Lower leg skin (tissue), 4 donors: ENCODE measurements at regions not wholly inside any gene's neighbourhood (a gene's known extent, or its start where the extent isn't known, plus 50 kb on each side); places are given as distances from the start of the nearest gene placed in this dataset.

Experiments
- DNase-seq, 2 donors: peaks; one replicate each; pipeline ENCODE4 v3.0.0-alpha.2; 2019; ENCODE audit warnings: low spot score in 2 of 2
- H3K4me3 ChIP-seq: fragments of 200-600 bp; sonication (generic); 2 replicates; pipeline ENCODE4 v1.5.1; 2017; ENCODE audit warnings: mild to moderate bottlenecking, low read depth; ENCODE audit not compliant: poor library complexity, severe bottlenecking
- POLR2A ChIP-seq, 2 donors: fragments of 450-650 bp; IDR thresholded peaks; one replicate each; pipeline ENCODE4 v1.6.1; 2016 to 2017; ENCODE audit warnings: antibody characterized with exemption in 2 of 2, mild to moderate bottlenecking in 1 of 2, moderate library complexity in 1 of 2
- WGBS, 2 donors: methylation state at CpG; one replicate each; pipeline ENCODE4 v1.1.5; 2018; 5-methylcytosine and 5-hydroxymethylcytosine counted together
- intact Hi-C: fragments of 100-400 bp; cut with DNase I; formaldehyde crosslinking; loops from one replicate; pipeline ENCODE4 v1.15.0; 2023; ENCODE audit warnings: low total_unique reads
- TF ChIP-seq, protein P1 (sequence below), 3 donors: fragments of 450-650 bp; IDR thresholded peaks; one replicate each; pipeline ENCODE4 v1.5.1; 2016; ENCODE audit warnings: antibody characterized with exemption in 3 of 3, mild to moderate bottlenecking in 3 of 3, moderate library complexity in 2 of 3

GRCh38 chr1:70906800-70907199, 140.8 kb downstream of the PTGER3 start:
- DNase-seq: no peak
- H3K4me3 ChIP-seq: no peak overlapping the region
- no peak for TF ChIP-seq POLR2A (IDR thresholded peaks at IDR 0.05)
- TF ChIP-seq, protein P1, sequence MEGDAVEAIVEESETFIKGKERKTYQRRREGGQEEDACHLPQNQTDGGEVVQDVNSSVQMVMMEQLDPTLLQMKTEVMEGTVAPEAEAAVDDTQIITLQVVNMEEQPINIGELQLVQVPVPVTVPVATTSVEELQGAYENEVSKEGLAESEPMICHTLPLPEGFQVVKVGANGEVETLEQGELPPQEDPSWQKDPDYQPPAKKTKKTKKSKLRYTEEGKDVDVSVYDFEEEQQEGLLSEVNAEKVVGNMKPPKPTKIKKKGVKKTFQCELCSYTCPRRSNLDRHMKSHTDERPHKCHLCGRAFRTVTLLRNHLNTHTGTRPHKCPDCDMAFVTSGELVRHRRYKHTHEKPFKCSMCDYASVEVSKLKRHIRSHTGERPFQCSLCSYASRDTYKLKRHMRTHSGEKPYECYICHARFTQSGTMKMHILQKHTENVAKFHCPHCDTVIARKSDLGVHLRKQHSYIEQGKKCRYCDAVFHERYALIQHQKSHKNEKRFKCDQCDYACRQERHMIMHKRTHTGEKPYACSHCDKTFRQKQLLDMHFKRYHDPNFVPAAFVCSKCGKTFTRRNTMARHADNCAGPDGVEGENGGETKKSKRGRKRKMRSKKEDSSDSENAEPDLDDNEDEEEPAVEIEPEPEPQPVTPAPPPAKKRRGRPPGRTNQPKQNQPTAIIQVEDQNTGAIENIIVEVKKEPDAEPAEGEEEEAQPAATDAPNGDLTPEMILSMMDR (IDR thresholded peaks at IDR 0.05): no peak
- intact Hi-C loops: no loop called here

DNA sequence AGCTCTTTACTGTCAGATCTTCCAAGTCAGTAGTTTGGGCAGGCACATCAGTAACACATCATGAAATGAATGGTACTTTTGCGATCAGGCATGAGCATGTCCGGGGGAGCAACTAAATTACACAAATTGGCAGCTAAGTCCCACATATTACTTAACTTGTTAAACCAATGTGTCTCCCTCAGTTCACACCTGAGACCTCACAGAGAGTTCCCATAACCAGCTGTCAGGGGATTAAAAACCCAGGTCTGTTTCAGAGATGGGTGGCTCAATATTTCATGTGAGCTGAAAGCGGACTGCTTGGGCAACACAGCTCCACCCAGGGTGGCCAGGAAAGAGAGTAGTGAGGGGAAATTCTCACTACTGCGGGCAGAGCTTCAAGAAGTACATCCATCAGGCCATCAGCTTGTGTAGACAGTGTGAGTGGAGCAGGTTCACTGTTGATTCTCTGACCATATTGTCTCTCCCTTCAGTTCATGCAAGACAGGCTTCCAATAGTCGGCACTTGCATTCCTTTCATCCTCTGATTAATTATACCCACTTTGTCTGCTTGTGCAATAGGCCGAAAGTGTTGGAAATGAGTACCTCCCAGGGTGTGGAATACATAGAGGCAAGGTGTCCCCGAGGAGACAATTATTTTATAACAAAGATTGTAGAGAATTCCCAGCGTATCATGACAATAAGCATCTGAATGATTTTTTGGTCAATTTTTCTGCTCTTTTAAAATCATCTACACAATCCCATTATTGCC, 139.9 kb downstream of the PTGER3 start:
- H3K4me3 ChIP-seq: no peak overlapping the region
- intact Hi-C loops: no loop called here
- TF ChIP-seq POLR2A (IDR thresholded peaks at IDR 0.05): no peak
- TF ChIP-seq, protein P1 (IDR thresholded peaks at IDR 0.05): no peak
- no peak for DNase-seq
- 78 to 88% methylated on average over 8 of the region's 8 CpGs for WGBS, 2 donors

DNA sequence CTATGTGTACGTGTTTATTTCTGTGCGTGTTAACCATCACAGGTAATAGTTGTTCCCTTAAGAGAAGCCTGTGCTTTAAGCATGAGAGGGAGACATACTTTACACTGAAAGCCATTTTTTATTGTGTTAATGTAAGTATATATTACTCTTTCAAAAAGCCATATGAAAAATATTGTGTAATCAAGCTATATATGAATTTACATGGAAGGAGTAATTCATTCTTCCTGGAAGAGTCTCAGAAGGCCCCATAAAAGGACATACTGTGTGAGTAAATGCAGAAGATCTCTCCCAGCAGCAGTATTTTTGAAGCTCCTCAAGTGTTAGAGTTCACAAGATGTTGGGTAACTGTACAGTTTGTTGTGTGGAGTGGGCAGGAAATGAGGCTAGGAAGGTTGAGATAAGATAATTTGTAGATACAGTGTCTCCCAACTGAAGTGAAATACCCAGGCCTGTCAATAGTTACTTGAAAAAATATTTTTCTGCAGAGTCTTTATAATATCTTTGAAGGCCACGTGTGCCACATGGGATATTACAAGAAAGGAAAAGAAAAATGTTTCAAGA, 138.3 kb downstream of the PTGER3 start:
- TF ChIP-seq, protein P1 (IDR thresholded peaks at IDR 0.05): no peak
- TF ChIP-seq POLR2A (IDR thresholded peaks at IDR 0.05): no peak
- no peak for DNase-seq
- H3K4me3 ChIP-seq: no peak overlapping the region
- WGBS, 2 donors: 81 to 86% methylated on average over 3 of the region's 3 CpGs
- intact Hi-C loops: no loop called here

DNA sequence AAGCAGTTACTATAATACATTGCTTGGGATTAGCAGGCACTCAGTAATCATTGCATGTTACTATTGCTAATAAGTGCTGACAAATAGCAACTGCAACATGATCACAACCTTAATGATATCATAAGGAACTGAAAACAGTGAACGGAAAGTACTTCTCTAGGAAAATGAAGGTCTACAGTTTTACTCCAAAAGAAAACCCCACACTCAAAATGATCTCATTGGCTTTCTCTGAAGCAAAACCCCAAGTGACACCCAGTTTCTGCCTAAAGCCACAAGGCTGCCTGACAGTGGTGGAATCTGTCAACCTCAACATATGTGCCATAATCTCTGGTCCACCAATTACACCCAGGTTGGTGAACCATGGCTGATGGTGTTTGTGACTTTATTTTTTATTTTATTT, 137.6 kb downstream of the PTGER3 start:
- H3K4me3 ChIP-seq: no peak overlapping the region
- TF ChIP-seq POLR2A (IDR thresholded peaks at IDR 0.05): no peak
- TF ChIP-seq, protein P1 (IDR thresholded peaks at IDR 0.05): no peak
- intact Hi-C loops: no loop called here
- WGBS, 2 donors: 88% methylated on average over 1 of the region's 1 CpG
- DNase-seq: no peak

DNA sequence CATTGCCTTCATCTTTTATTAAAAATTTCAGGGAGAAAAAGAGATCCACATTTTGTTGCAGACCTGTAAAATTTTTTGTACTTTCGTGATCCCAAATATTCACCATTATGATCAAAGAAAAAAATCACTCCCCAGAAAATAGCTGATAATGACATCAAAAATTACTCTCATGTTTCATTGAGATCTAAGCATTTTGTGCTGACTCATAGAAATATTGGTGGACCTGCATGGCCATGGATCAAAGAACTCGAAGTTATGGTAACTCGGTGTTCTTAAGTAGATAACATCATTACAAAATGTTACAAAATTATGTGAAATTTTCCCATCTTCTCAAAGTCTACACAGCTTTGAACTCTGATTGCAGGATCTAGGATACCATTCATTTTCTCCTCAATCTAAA, 135.8 kb downstream of the PTGER3 start:
- DNase-seq: no peak
- 77 to 78% methylated on average over 3 of the region's 3 CpGs for WGBS, 2 donors
- H3K4me3 ChIP-seq: no peak overlapping the region
- TF ChIP-seq POLR2A (IDR thresholded peaks at IDR 0.05): no peak
- TF ChIP-seq, protein P1 (IDR thresholded peaks at IDR 0.05): no peak
- intact Hi-C loops: no loop called here

GRCh38 chr1:70914224-70914623, 133.4 kb downstream of the PTGER3 start:
- intact Hi-C loops: no loop called here
- H3K4me3 ChIP-seq: no peak overlapping the region
- 92 to 98% methylated on average over 1 of the region's 1 CpG for WGBS, 2 donors
- DNase-seq: no peak
- no peak for TF ChIP-seq POLR2A (IDR thresholded peaks at IDR 0.05)
- TF ChIP-seq, protein P1 (IDR thresholded peaks at IDR 0.05): no peak
